ENCODE measurements at regions not wholly inside any gene's neighbourhood (a gene's known extent, or its start where the extent isn't known, plus 50 kb on each side); places are given as distances from the start of the nearest gene placed in this dataset.
A peak's percentile ranks its signal among the peaks of the same experiment; 100 is the strongest.
"Not testable (repeated sequence)": the region's sequence is repeated elsewhere in the genome, so short reads cannot be mapped to it uniquely, and the experiment has no call there.

DNA sequence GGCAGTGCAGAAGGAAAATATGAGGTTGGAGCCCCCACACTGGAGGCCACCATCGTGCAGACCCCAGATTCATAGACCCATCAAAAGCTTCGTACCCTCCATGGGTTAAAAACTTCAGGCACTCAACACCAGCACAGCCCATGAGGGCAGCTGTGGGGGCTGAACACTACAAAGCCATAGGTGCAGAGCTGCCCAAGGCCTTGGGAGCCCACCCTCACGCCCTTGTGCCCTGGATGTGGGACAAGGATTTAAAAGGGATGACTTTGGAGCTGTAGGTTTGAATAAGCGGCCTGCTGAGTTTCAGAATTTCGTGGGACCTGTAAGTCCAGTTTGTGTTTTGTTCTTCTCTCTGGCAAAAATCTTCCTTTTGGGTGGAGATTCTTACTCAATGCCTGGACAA, 747.6 kb downstream of the SPATA31A6 start:
- 65% methylated on average over 3 of the region's 5 CpGs for WGBS (ENCODE audit: low lambda C conversion rate)
- DNase-seq (ENCODE audit: low spot score); H3K9me3 ChIP-seq (ENCODE audit: low read length); H3K9ac ChIP-seq (ENCODE audit: insufficient read depth, low read depth, low read length); H4K20me1 ChIP-seq (ENCODE audit: insufficient read depth, low read length); H3K4me2 ChIP-seq (ENCODE audit: low read depth, low read length); BruUV-seq (replicated peaks); H3K4me1 ChIP-seq (ENCODE audit: insufficient read depth, low read length); H3K27me3 ChIP-seq (ENCODE audit: control insufficient read depth in 1 of 2, insufficient read depth in 2 of 2, low read length in 2 of 2); intact Hi-C loops (cut with micrococcal nuclease; ENCODE audit: unreplicated experiment); CTCF ChIA-PET (ENCODE audit: low intra/inter-chr PET ratio, low total read pairs); POLR2A ChIA-PET; ATAC-seq; in situ Hi-C loops (cut with HindIII; ENCODE audit: extremely low pct_ligation_motif_present, low pct_unique_long_range_greater_than_20kb); H3K79me2 ChIP-seq (ENCODE audit: insufficient read depth, low read length); H3K36me3 ChIP-seq (replicated peaks in 1 of 2; ENCODE audit: control insufficient read depth in 1 of 2, insufficient read depth in 2 of 2, low read length in 2 of 2); H2AFZ ChIP-seq (ENCODE audit: low read length); H3K27ac ChIP-seq (ENCODE audit: extremely low read length, insufficient read depth, low read length); H3K4me3 ChIP-seq (replicated peaks in 1 of 3; ENCODE audit: insufficient read depth in 1 of 3, low read depth in 2 of 3, low read length in 3 of 3); FAIRE-seq: not testable (repeated sequence)

DNA sequence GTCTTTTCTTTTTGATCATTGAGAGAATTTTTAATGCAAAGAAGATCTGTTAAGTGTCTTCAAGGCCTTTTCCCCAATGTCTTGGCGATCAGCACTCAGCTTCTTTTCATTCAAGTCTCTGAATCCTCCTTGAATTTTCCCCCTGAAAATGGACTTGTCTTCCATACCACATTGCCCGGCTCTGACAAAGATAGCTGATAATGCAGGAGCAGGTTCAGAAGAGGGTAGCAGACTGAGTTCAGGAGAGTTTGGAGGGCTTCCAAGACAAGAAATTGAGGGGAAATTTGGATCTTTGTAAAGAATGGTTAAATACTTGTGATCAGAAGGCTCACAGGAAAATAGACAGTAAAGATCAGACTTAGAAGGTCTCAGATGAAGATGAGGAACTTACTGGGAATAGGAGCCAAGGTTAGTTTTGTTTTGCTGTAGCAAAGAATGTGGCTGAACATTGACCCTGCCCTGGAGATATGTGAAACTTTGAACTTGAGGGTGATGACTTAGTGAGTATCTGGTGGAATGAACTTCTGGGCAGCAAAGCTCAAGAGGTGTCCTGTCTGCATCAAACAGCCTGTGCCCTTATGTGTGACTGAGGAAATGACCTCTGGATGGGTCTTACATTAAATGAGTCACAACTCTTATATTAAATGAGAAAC, 754.2 kb downstream of the SPATA31A6 start:
- H3K79me2 ChIP-seq (ENCODE audit: insufficient read depth, low read length); H3K4me2 ChIP-seq (ENCODE audit: low read depth, low read length); CTCF ChIA-PET (ENCODE audit: low intra/inter-chr PET ratio, low total read pairs); H3K27me3 ChIP-seq (ENCODE audit: control insufficient read depth in 1 of 2, insufficient read depth in 2 of 2, low read length in 2 of 2); H3K36me3 ChIP-seq (replicated peaks in 1 of 2; ENCODE audit: control insufficient read depth in 1 of 2, insufficient read depth in 2 of 2, low read length in 2 of 2); H4K20me1 ChIP-seq (ENCODE audit: insufficient read depth, low read length); intact Hi-C loops (cut with micrococcal nuclease; ENCODE audit: unreplicated experiment); FAIRE-seq; H2AFZ ChIP-seq (ENCODE audit: low read length); H3K9me3 ChIP-seq (ENCODE audit: low read length); H3K4me3 ChIP-seq (replicated peaks in 1 of 3; ENCODE audit: insufficient read depth in 1 of 3, low read depth in 2 of 3, low read length in 3 of 3); H3K9ac ChIP-seq (ENCODE audit: insufficient read depth, low read depth, low read length); H3K27ac ChIP-seq (ENCODE audit: extremely low read length, insufficient read depth, low read length); in situ Hi-C loops (cut with HindIII; ENCODE audit: extremely low pct_ligation_motif_present, low pct_unique_long_range_greater_than_20kb); POLR2A ChIA-PET; BruUV-seq (replicated peaks): not testable (repeated sequence)
- TF ChIP-seq ARID5B (CRISPR knock-in tag; IDR thresholded peaks at IDR 0.05) = 0 out of 2 replicates have a peak, but pooled peaks have one; percentile 28
- TF ChIP-seq HNF4A (CRISPR knock-in tag; IDR thresholded peaks at IDR 0.05) = peak; percentile 37
- peak; percentile 58 for TF ChIP-seq RARA (CRISPR knock-in tag; IDR thresholded peaks at IDR 0.05)
- DNase-seq (ENCODE audit: low spot score) (peak; percentile 11), ATAC-seq (peak; percentile 53)
- WGBS (ENCODE audit: low lambda C conversion rate) = 38% methylated on average over 2 of the region's 2 CpGs
- H3K4me1 ChIP-seq (ENCODE audit: insufficient read depth, low read length) = peaks cover 14% of the 10 kb centered on the region

- H3K79me2 ChIP-seq (ENCODE audit: insufficient read depth, low read length); ATAC-seq; POLR2A ChIA-PET; BruUV-seq (replicated peaks); CTCF ChIA-PET (ENCODE audit: low intra/inter-chr PET ratio, low total read pairs); H3K4me1 ChIP-seq (ENCODE audit: insufficient read depth, low read length); H2AFZ ChIP-seq (ENCODE audit: low read length); H4K20me1 ChIP-seq (ENCODE audit: insufficient read depth, low read length); DNase-seq (ENCODE audit: low spot score); FAIRE-seq; H3K4me2 ChIP-seq (ENCODE audit: low read depth, low read length); H3K27me3 ChIP-seq (ENCODE audit: control insufficient read depth in 1 of 2, insufficient read depth in 2 of 2, low read length in 2 of 2); H3K36me3 ChIP-seq (replicated peaks in 1 of 2; ENCODE audit: control insufficient read depth in 1 of 2, insufficient read depth in 2 of 2, low read length in 2 of 2); in situ Hi-C loops (cut with HindIII; ENCODE audit: extremely low pct_ligation_motif_present, low pct_unique_long_range_greater_than_20kb); H3K9ac ChIP-seq (ENCODE audit: insufficient read depth, low read depth, low read length); H3K4me3 ChIP-seq (replicated peaks in 1 of 3; ENCODE audit: insufficient read depth in 1 of 3, low read depth in 2 of 3, low read length in 3 of 3); intact Hi-C loops (cut with micrococcal nuclease; ENCODE audit: unreplicated experiment); H3K27ac ChIP-seq (ENCODE audit: extremely low read length, insufficient read depth, low read length); H3K9me3 ChIP-seq (ENCODE audit: low read length): not testable (repeated sequence)
- WGBS (ENCODE audit: low lambda C conversion rate) = 67% methylated on average over 1 of the region's 4 CpGs
Observed at GRCh38 chr9:42947050-42947449, 763.6 kb downstream of the SPATA31A6 start.
